Activated naive CD4-positive, alpha-beta T cell (primary cell): ENCODE measurements at regions not wholly inside any gene's neighbourhood (a gene's known extent, or its start where the extent isn't known, plus 50 kb on each side); places are given as distances from the start of the nearest gene placed in this dataset.
"Not testable (repeated sequence)": the region's sequence is repeated elsewhere in the genome, so short reads cannot be mapped to it uniquely, and the experiment has no call there.

Source experiments
- DNase-seq, 4 experiments: peaks; one replicate each; lab custom pipeline; 2025; lab: John Stamatoyannopoulos, UW

- no peak for DNase-seq
Observed at GRCh38 chr21:18104802-18105201, 139.8 kb upstream of the CHODL start.

GRCh38 chr21:18096413-18096812 is 148.2 kb upstream of the CHODL start:
- DNase-seq, result not testable (repeated sequence)

GRCh38 chr21:18089786-18090185 is 154.8 kb upstream of the CHODL start:
- DNase-seq, result no peak

GRCh38 chr21:18070392-18070791 is 174.2 kb upstream of the CHODL start:
- DNase-seq, result no peak

- DNase-seq, result no peak
Observed at GRCh38 chr21:18069875-18070274, 174.8 kb upstream of the CHODL start.

- no peak for DNase-seq
Observed at GRCh38 chr21:18060402-18060801, 184.2 kb upstream of the CHODL start.

GRCh38 chr21:18058731-18059398 is 185.8 kb upstream of the CHODL start:
- no peak for DNase-seq

GRCh38 chr21:18053151-18053550 is 191.5 kb upstream of the CHODL start:
- no peak for DNase-seq

GRCh38 chr21:18049461-18049860 is 195.2 kb upstream of the CHODL start:
- DNase-seq, result no peak

GRCh38 chr21:18041012-18041411 is 203.6 kb upstream of the CHODL start:
- no peak for DNase-seq

- no peak for DNase-seq
Observed at GRCh38 chr21:18030248-18030647, 211.1 kb upstream of the C21orf91 start.

GRCh38 chr21:18026359-18026758 is 207.2 kb upstream of the C21orf91 start:
- no peak for DNase-seq

- no peak for DNase-seq
Observed at GRCh38 chr21:18023711-18024110, 204.6 kb upstream of the C21orf91 start.

GRCh38 chr21:18023157-18023556 is 204.0 kb upstream of the C21orf91 start:
- DNase-seq, result no peak

GRCh38 chr21:18007121-18007520 is 188.0 kb upstream of the C21orf91 start:
- DNase-seq, result no peak

GRCh38 chr21:18006691-18007090 is 187.5 kb upstream of the C21orf91 start:
- no peak for DNase-seq

- no peak for DNase-seq
Observed at GRCh38 chr21:18002393-18002792, 183.2 kb upstream of the C21orf91 start.

GRCh38 chr21:18000981-18001686 is 182.0 kb upstream of the C21orf91 start:
- DNase-seq, result no peak

GRCh38 chr21:17998599-17998998 is 179.4 kb upstream of the C21orf91 start:
- not testable (repeated sequence) for DNase-seq

GRCh38 chr21:17989780-17990179 is 170.6 kb upstream of the C21orf91 start:
- DNase-seq, result no peak

- no peak for DNase-seq
Observed at GRCh38 chr21:17988102-17988437, 168.9 kb upstream of the C21orf91 start.

GRCh38 chr21:17987382-17988101 is 168.4 kb upstream of the C21orf91 start:
- no peak for DNase-seq

GRCh38 chr21:17981060-17981740 is 162.0 kb upstream of the C21orf91 start:
- DNase-seq, result no peak
